ENCODE measurements at regions not wholly inside any gene's neighbourhood (a gene's known extent, or its start where the extent isn't known, plus 50 kb on each side); places are given as distances from the start of the nearest gene placed in this dataset.

- TF ChIP-seq, protein P1, sequence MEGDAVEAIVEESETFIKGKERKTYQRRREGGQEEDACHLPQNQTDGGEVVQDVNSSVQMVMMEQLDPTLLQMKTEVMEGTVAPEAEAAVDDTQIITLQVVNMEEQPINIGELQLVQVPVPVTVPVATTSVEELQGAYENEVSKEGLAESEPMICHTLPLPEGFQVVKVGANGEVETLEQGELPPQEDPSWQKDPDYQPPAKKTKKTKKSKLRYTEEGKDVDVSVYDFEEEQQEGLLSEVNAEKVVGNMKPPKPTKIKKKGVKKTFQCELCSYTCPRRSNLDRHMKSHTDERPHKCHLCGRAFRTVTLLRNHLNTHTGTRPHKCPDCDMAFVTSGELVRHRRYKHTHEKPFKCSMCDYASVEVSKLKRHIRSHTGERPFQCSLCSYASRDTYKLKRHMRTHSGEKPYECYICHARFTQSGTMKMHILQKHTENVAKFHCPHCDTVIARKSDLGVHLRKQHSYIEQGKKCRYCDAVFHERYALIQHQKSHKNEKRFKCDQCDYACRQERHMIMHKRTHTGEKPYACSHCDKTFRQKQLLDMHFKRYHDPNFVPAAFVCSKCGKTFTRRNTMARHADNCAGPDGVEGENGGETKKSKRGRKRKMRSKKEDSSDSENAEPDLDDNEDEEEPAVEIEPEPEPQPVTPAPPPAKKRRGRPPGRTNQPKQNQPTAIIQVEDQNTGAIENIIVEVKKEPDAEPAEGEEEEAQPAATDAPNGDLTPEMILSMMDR (conservative IDR thresholded peaks at IDR 0.05; ENCODE audit: low read length), result no peak
- TF ChIP-seq EZH2phosphoT487 (IDR thresholded peaks at IDR 0.05; ENCODE audit: borderline replicate concordance), result no peak
Observed at GRCh38 chr4:96366632-96367031, 526.7 kb downstream of the PDHA2 start.
